ENCODE measurements at regions not wholly inside any gene's neighbourhood (a gene's known extent, or its start where the extent isn't known, plus 50 kb on each side); places are given as distances from the start of the nearest gene placed in this dataset.

DNA sequence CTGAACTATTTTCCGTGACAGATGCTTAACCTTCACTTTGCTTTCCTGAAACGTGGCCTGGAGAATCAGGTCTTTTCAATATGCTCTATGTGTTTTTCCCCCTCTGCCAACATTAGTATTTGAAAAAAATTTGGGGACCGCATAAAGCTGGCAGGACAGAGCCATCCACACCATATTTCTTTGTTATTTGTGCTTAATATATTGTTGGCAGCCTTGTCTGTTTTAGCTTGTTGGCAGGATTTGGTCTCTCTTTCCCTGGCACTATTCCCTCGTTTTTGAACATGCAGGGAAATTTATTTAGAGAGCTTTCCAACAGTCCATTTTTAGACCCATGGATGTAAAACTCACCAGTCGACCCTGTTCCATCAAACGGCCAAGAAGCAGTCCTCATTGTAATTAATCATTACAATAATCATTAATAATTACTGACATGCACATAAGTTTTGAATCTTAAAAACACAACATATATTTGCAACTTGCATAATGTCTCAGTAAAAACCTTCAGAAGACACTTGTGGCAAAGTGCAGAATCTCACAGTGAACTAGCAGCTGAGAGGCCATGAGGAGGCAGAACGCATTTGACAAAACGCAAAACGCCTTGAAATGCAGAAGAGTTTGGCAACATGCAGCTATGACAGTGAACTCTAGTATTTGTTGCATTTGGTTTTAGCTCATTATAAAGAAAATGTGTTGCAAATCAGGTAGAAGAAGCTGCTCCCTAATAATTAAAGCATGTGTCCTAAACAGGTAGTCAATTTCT, 514.2 kb downstream of the C6orf118 start:
- H2BK20ac ChIP-seq (ENCODE audit: low read depth, low read length) = no peak overlapping the region
- H4K5ac ChIP-seq (ENCODE audit: low read depth, low read length) = no peak overlapping the region
- H3K27me3 ChIP-seq (ENCODE audit: control insufficient read depth, insufficient read depth, low read length) = no peaks in the 10 kb centered on the region
- no peak overlapping the region for H3K4me2 ChIP-seq (ENCODE audit: low read depth, low read length)
- no peak overlapping the region for H4K8ac ChIP-seq (ENCODE audit: low read depth in 2 of 2, low read length in 2 of 2)
- H2BK15ac ChIP-seq (ENCODE audit: low read depth, low read length) = no peak overlapping the region
- H3K4me3 ChIP-seq (ENCODE audit: insufficient read depth, low read depth, low read length) = no peak overlapping the region
- no peak overlapping the region for H3K56ac ChIP-seq (ENCODE audit: extremely low read depth, insufficient read depth, low read length)
- H3K9me1 ChIP-seq (ENCODE audit: insufficient read depth, low read length) = no peaks in the 10 kb centered on the region
- dilution Hi-C loops (cut with HindIII; ENCODE audit: low sequenced_read_pairs, unreplicated experiment) = no loop called here
- POLR2A ChIA-PET (ENCODE audit: unreplicated experiment) = no interaction called here
- DNase-seq (no peak), ATAC-seq (ENCODE audit: low read depth) (no peak)
- no peak overlapping the region for H3K18ac ChIP-seq (ENCODE audit: low read depth, low read length)
- no peaks in the 10 kb centered on the region for H4K20me1 ChIP-seq (ENCODE audit: insufficient read depth, low read length)
- H3K79me1 ChIP-seq (ENCODE audit: low read depth in 1 of 2, low read length in 2 of 2) = no peaks in the 10 kb centered on the region
- no peak overlapping the region for H3K23ac ChIP-seq (ENCODE audit: low read depth, low read length)
- CTCF ChIA-PET = no interaction called here
- no peak overlapping the region for H3K14ac ChIP-seq (replicated peaks; ENCODE audit: low read depth, low read length)
- no peak overlapping the region for H3K4ac ChIP-seq (ENCODE audit: low read depth, low read length)
- peaks cover 4% of the 10 kb centered on the region for H3K9me3 ChIP-seq (ENCODE audit: control insufficient read depth, insufficient read depth, low read length)
- H3K27ac ChIP-seq (ENCODE audit: insufficient read depth, low read length) = no peak overlapping the region
- H2AFZ ChIP-seq (replicated peaks; ENCODE audit: low read length, poor library complexity) = no peak overlapping the region
- no peak overlapping the region for H4K91ac ChIP-seq (ENCODE audit: insufficient read depth, low read depth, low read length)
- no TSS peak for BruUV-seq (replicated peaks)
- intact Hi-C loops (cut with micrococcal nuclease) = no loop called here
- in situ Hi-C loops (cut with MboI; ENCODE audit: low sequenced_read_pairs) = no loop called here
- H2AK9ac ChIP-seq (replicated peaks; ENCODE audit: low read depth, low read length, poor library complexity) = no peak overlapping the region
- 47% methylated on average over 4 of the region's 9 CpGs; no CpG with 5 or more reads in 1 of the 2 experiments for WGBS, 2 experiments (ENCODE audit: extremely low coverage in 2 of 2, insufficient read length in 1 of 2)
- H3K9ac ChIP-seq (ENCODE audit: low read depth, low read length) = no peak overlapping the region
- H3K4me1 ChIP-seq (ENCODE audit: control insufficient read depth, insufficient read depth, low read length) = no peaks in the 10 kb centered on the region
- no peak overlapping the region for H2AK5ac ChIP-seq (ENCODE audit: low read depth, low read length)
- TF ChIP-seq CHD1 (IDR thresholded peaks at IDR 0.05; ENCODE audit: low read depth, low read length) (no peak), SMC3 (IDR thresholded peaks at IDR 0.05; ENCODE audit: low read depth, low read length) (no peak), RFX5 (IDR thresholded peaks at IDR 0.05; ENCODE audit: low read depth, low read length) (no peak), MAZ (IDR thresholded peaks at IDR 0.05; ENCODE audit: borderline replicate concordance, low read depth, low read length) (no peak), BHLHE40 (IDR thresholded peaks at IDR 0.05; ENCODE audit: low read depth, low read length) (no peak), RCOR1 (IDR thresholded peaks at IDR 0.05; ENCODE audit: insufficient replicate concordance, low read length) (no peak), CEBPB (IDR thresholded peaks at IDR 0.05; ENCODE audit: low read depth, low read length) (no peak), MAFK (IDR thresholded peaks at IDR 0.05; ENCODE audit: low read depth, low read length) (no peak), RAD21 (IDR thresholded peaks at IDR 0.05; ENCODE audit: low read length) (no peak), MXI1 (IDR thresholded peaks at IDR 0.05; ENCODE audit: borderline replicate concordance, low read depth, low read length) (no peak), POLR2A (IDR thresholded peaks at IDR 0.05; ENCODE audit: low read depth, low read length) (no peak), NFE2L2 (IDR thresholded peaks at IDR 0.05; ENCODE audit: low read depth, low read length) (no peak), FOS (IDR thresholded peaks at IDR 0.05; ENCODE audit: low read depth, low read length) (no peak)
- TF ChIP-seq, protein P1, sequence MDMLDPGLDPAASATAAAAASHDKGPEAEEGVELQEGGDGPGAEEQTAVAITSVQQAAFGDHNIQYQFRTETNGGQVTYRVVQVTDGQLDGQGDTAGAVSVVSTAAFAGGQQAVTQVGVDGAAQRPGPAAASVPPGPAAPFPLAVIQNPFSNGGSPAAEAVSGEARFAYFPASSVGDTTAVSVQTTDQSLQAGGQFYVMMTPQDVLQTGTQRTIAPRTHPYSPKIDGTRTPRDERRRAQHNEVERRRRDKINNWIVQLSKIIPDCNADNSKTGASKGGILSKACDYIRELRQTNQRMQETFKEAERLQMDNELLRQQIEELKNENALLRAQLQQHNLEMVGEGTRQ (IDR thresholded peaks at IDR 0.05; ENCODE audit: low read depth, low read length) = no peak
- TF ChIP-seq, protein P2, sequence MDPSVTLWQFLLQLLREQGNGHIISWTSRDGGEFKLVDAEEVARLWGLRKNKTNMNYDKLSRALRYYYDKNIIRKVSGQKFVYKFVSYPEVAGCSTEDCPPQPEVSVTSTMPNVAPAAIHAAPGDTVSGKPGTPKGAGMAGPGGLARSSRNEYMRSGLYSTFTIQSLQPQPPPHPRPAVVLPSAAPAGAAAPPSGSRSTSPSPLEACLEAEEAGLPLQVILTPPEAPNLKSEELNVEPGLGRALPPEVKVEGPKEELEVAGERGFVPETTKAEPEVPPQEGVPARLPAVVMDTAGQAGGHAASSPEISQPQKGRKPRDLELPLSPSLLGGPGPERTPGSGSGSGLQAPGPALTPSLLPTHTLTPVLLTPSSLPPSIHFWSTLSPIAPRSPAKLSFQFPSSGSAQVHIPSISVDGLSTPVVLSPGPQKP (IDR thresholded peaks at IDR 0.05; ENCODE audit: borderline replicate concordance, low read depth, low read length) = no peak
- TF ChIP-seq, protein P3, sequence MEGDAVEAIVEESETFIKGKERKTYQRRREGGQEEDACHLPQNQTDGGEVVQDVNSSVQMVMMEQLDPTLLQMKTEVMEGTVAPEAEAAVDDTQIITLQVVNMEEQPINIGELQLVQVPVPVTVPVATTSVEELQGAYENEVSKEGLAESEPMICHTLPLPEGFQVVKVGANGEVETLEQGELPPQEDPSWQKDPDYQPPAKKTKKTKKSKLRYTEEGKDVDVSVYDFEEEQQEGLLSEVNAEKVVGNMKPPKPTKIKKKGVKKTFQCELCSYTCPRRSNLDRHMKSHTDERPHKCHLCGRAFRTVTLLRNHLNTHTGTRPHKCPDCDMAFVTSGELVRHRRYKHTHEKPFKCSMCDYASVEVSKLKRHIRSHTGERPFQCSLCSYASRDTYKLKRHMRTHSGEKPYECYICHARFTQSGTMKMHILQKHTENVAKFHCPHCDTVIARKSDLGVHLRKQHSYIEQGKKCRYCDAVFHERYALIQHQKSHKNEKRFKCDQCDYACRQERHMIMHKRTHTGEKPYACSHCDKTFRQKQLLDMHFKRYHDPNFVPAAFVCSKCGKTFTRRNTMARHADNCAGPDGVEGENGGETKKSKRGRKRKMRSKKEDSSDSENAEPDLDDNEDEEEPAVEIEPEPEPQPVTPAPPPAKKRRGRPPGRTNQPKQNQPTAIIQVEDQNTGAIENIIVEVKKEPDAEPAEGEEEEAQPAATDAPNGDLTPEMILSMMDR (conservative IDR thresholded peaks at IDR 0.05; ENCODE audit: low read depth, low read length) = no peak
- H2BK5ac ChIP-seq (ENCODE audit: low read depth, low read length, poor library complexity, severe bottlenecking) = no peak overlapping the region
- no peaks in the 10 kb centered on the region for H3K36me3 ChIP-seq (ENCODE audit: control insufficient read depth, insufficient read depth, low read length)
- H2BK120ac ChIP-seq (ENCODE audit: low read depth, low read length) = no peak overlapping the region

Measured in IMR-90 (cell line).